HEK293 (cell line): ENCODE measurements at regions not wholly inside any gene's neighbourhood (a gene's known extent, or its start where the extent isn't known, plus 50 kb on each side); places are given as distances from the start of the nearest gene placed in this dataset.

ENCODE experiments used
- CTCF ChIA-PET: fragments of 350-600 bp; formaldehyde crosslinking; extraction: SDS; loops from one replicate; lab custom pipeline; 2021; ENCODE audit warnings: antibody characterized with exemption; lab: Yijun Ruan, JAX
- POLR2A ChIA-PET: fragments of 300-600 bp; formaldehyde crosslinking; extraction: SDS; loops from one replicate; lab custom pipeline; 2020; ENCODE audit warnings: antibody characterized with exemption, inconsistent platforms; lab: Yijun Ruan, JAX
- H3K27ac ChIP-seq: fragments of 200-500 bp; sonication (Bioruptor generic); 2 replicates; pipeline ENCODE4 v1.5.1; 2014; ENCODE audit warnings: low read depth, low read length, control low read depth, inconsistent platforms; ENCODE audit errors: extremely low read depth
- H3K36me3 ChIP-seq, 2 experiments: fragments of 200-500 bp in 1 of 2; sonication (Bioruptor generic) in 1 of 2; 1 replicate in 1 of 2; 2 replicates in 1 of 2; pipeline ENCODE4 v1.5.1; 2014 to 2017; ENCODE audit warnings: inconsistent platforms in 2 of 2, low read length in 2 of 2; ENCODE audit not compliant: control insufficient read depth in 2 of 2, insufficient read depth in 1 of 2
- H3K4me1 ChIP-seq: fragments of 200-500 bp; sonication (Bioruptor generic); 2 replicates; pipeline ENCODE4 v1.5.1; 2014; ENCODE audit warnings: mild to moderate bottlenecking, low read length, inconsistent platforms; ENCODE audit not compliant: control insufficient read depth, insufficient read depth
- H3K4me3 ChIP-seq: 2 replicates; pipeline ENCODE4 v1.5.1; 2011; ENCODE audit warnings: low read depth, mild to moderate bottlenecking, control low read depth, low read length, moderate library complexity
- H3K9me3 ChIP-seq: fragments of 200-500 bp; sonication (Bioruptor generic); 2 replicates; pipeline ENCODE4 v1.5.1; 2014; ENCODE audit warnings: low read depth, low read length, inconsistent platforms; ENCODE audit not compliant: control insufficient read depth, insufficient read depth
- EGR2 ChIP-seq: fragments of 450-650 bp; formaldehyde crosslinking; IDR thresholded peaks from 2 replicates; pipeline ENCODE4 v1.5.1; 2016; ENCODE audit warnings: low read depth, missing biosample characterization, missing genetic modification characterization
- KLF7 ChIP-seq: fragments of 450-650 bp; formaldehyde crosslinking; IDR thresholded peaks from 2 replicates; pipeline ENCODE4 v1.5.1; 2016; ENCODE audit warnings: missing biosample characterization, missing genetic modification characterization, borderline replicate concordance
- KLF8 ChIP-seq: fragments of 450-650 bp; formaldehyde crosslinking; IDR thresholded peaks from 2 replicates; pipeline ENCODE4 v1.5.1; 2016; ENCODE audit warnings: missing biosample characterization, missing genetic modification characterization
- MEIS1 ChIP-seq: sonication (generic); formaldehyde crosslinking; IDR thresholded peaks from 2 replicates; pipeline ENCODE4 v1.8.1; 2022; ENCODE audit warnings: missing genetic modification reagents, mild to moderate bottlenecking, borderline replicate concordance
- MYNN ChIP-seq: fragments of 450-650 bp; formaldehyde crosslinking; IDR thresholded peaks from 2 replicates; pipeline ENCODE4 v1.5.1; 2016; ENCODE audit warnings: missing biosample characterization, missing genetic modification characterization, borderline replicate concordance
- RBAK ChIP-seq: fragments of 450-650 bp; formaldehyde crosslinking; IDR thresholded peaks from 2 replicates; pipeline ENCODE4 v1.5.1; 2016; ENCODE audit warnings: missing biosample characterization, missing genetic modification characterization
- SP7 ChIP-seq: fragments of 450-650 bp; formaldehyde crosslinking; IDR thresholded peaks from 2 replicates; pipeline ENCODE4 v1.5.1; 2016; ENCODE audit warnings: missing biosample characterization, missing genetic modification characterization
- WT1 ChIP-seq: fragments of 450-650 bp; formaldehyde crosslinking; IDR thresholded peaks from 2 replicates; pipeline ENCODE4 v1.5.1; 2016; ENCODE audit warnings: missing biosample characterization, missing genetic modification characterization
- YY1 ChIP-seq: fragments of 450-650 bp; formaldehyde crosslinking; IDR thresholded peaks from 2 replicates; pipeline ENCODE4 v1.5.1; 2018; ENCODE audit warnings: missing biosample characterization, missing genetic modification characterization
- ZNF133 ChIP-seq: fragments of 450-650 bp; formaldehyde crosslinking; IDR thresholded peaks from 2 replicates; pipeline ENCODE4 v1.5.1; 2016; ENCODE audit warnings: missing biosample characterization, missing genetic modification characterization
- ZNF24 ChIP-seq: fragments of 450-650 bp; formaldehyde crosslinking; IDR thresholded peaks from 2 replicates; pipeline ENCODE4 v1.5.1; 2016; ENCODE audit warnings: missing biosample characterization, missing genetic modification characterization
- ZNF391 ChIP-seq: fragments of 450-650 bp; formaldehyde crosslinking; IDR thresholded peaks from 2 replicates; pipeline ENCODE4 v1.5.1; 2016; ENCODE audit warnings: low read depth, missing biosample characterization, missing genetic modification characterization, borderline replicate concordance
- ZNF529 ChIP-seq: fragments of 450-650 bp; formaldehyde crosslinking; IDR thresholded peaks from 2 replicates; pipeline ENCODE4 v1.5.1; 2017; ENCODE audit warnings: missing genetic modification characterization, missing biosample characterization; ENCODE audit not compliant: insufficient replicate concordance
- ZNF596 ChIP-seq: fragments of 450-650 bp; IDR thresholded peaks from 2 replicates; pipeline ENCODE4 v1.5.0; 2018; ENCODE audit warnings: missing biosample characterization, mild to moderate bottlenecking, missing genetic modification characterization, moderate library complexity
- ZNF600 ChIP-seq: fragments of 450-650 bp; formaldehyde crosslinking; IDR thresholded peaks from 2 replicates; pipeline ENCODE4 v1.5.1; 2016; ENCODE audit warnings: missing biosample characterization, missing genetic modification characterization
- ZNF670 ChIP-seq: fragments of 450-650 bp; formaldehyde crosslinking; IDR thresholded peaks from 2 replicates; pipeline ENCODE4 v1.5.1; 2016; ENCODE audit warnings: missing biosample characterization, missing genetic modification characterization, low read depth
- ZNF707 ChIP-seq: fragments of 450-650 bp; formaldehyde crosslinking; IDR thresholded peaks from 2 replicates; pipeline ENCODE4 v1.5.1; 2016; ENCODE audit warnings: missing biosample characterization, missing genetic modification characterization
- TF ChIP-seq, protein P1 (sequence below): fragments of 450-650 bp; formaldehyde crosslinking; IDR thresholded peaks from 2 replicates; pipeline ENCODE4 v1.5.1; 2016; ENCODE audit warnings: missing biosample characterization, missing genetic modification characterization
- TF ChIP-seq, protein P2 (sequence below): fragments of 450-650 bp; formaldehyde crosslinking; IDR thresholded peaks from 2 replicates; pipeline ENCODE4 v1.5.1; 2016; ENCODE audit warnings: missing biosample characterization, missing genetic modification characterization
- TF ChIP-seq, protein P3 (sequence below): fragments of 450-650 bp; formaldehyde crosslinking; IDR thresholded peaks from 2 replicates; pipeline ENCODE4 v1.5.1; 2016; ENCODE audit warnings: missing biosample characterization, missing genetic modification characterization
- TF ChIP-seq, protein P4 (sequence below): fragments of 450-650 bp; formaldehyde crosslinking; IDR thresholded peaks from 2 replicates; pipeline ENCODE4 v1.5.1; 2017; ENCODE audit warnings: missing biosample characterization, missing genetic modification characterization

DNA sequence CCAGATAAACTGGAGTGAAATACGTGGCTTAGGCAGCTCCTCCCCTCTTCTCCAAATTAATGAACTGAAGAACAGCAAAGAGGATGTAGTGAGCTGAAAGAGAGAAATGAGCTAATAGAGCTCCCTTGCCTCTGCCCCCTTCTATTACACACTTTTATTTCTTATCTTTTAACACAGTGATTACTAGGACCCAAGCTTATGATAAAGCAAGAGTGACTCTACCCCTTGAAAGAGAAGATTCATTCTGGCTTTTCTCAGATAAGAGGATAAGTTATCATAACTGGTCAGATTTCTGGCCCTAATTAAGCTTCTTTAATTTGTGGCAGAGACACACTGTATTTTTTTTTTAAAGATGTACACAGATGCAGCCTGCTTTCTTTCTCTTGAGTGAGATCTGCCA, 102.2 kb downstream of the MSTN start:
- H3K36me3 ChIP-seq, result no peaks in the 10 kb centered on the region; a peak in 1 of 3 replicates
- no peaks in the 10 kb centered on the region for H3K4me1 ChIP-seq
- ChIA-PET CTCF (interaction anchor here (0.8 kb wide), 1 partner anchor 74 kb away, joined by 4 read pairs; no protein-coding TSS in a partner anchor), POLR2A (no interaction called here)
- no peak overlapping the region for H3K4me3 ChIP-seq
- no peaks in the 10 kb centered on the region for H3K9me3 ChIP-seq
- H3K27ac ChIP-seq, result no peak overlapping the region
- TF ChIP-seq, protein P1, sequence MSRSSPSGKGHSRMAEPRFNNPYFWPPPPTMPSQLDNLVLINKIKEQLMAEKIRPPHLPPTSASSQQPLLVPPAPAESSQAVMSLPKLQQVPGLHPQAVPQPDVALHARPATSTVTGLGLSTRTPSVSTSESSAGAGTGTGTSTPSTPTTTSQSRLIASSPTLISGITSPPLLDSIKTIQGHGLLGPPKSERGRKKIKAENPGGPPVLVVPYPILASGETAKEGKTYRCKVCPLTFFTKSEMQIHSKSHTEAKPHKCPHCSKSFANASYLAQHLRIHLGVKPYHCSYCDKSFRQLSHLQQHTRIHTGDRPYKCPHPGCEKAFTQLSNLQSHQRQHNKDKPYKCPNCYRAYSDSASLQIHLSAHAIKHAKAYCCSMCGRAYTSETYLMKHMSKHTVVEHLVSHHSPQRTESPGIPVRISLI, result no peak
- TF ChIP-seq ZNF529 (no peak), EGR2 (tag by site-specific recombination) (no peak), YY1 (tag by site-specific recombination) (no peak), SP7 (tag by site-specific recombination) (no peak), KLF7 (tag by site-specific recombination) (no peak)

DNA sequence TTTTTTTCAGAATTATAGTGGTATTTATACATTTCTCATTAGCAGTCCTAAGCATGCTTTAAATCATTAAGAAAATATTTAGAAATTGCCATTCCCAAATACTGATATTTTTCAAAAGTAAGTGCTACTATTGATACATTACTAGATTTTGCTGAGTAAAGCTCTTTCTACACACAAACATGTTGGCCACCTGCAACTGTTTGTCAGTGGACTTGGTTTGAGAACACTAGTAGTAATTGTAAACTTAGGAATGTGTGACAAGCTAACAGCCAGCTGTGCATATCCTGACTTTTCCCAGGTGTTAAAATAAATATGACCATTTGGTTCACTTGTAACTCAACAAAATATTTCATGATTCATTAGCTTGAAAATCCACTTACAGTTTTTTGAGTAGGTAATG, 103.1 kb downstream of the MSTN start:
- H3K4me3 ChIP-seq, result no peak overlapping the region
- no peak overlapping the region for H3K27ac ChIP-seq
- no peaks in the 10 kb centered on the region for H3K9me3 ChIP-seq
- H3K36me3 ChIP-seq, result no peaks in the 10 kb centered on the region; a peak in 1 of 3 replicates
- TF ChIP-seq MEIS1 (CRISPR knock-in tag) (no peak), ZNF133 (tag by site-specific recombination) (no peak), KLF8 (tag by site-specific recombination) (no peak), ZNF707 (no peak), ZNF391 (tag by site-specific recombination) (no peak), WT1 (tag by site-specific recombination) (no peak), ZNF670 (no peak), ZNF596 (tag by site-specific recombination) (no peak), ZNF600 (tag by site-specific recombination) (no peak), ZNF24 (no peak), MYNN (tag by site-specific recombination) (no peak), RBAK (tag by site-specific recombination) (no peak)
- TF ChIP-seq, protein P2, sequence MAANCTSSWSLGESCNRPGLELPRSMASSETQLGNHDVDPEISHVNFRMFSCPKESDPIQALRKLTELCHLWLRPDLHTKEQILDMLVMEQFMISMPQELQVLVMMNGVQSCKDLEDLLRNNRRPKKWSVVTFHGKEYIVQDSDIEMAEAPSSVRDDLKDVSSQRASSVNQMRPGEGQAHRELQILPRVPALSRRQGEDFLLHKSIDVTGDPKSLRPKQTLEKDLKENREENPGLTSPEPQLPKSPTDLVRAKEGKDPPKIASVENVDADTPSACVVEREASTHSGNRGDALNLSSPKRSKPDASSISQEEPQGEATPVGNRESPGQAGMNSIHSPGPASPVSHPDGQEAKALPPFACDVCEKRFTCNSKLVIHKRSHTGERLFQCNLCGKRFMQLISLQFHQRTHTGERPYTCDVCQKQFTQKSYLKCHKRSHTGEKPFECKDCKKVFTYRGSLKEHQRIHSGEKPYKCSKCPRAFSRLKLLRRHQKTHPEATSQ (tag by site-specific recombination), result no peak
- TF ChIP-seq, protein P3, sequence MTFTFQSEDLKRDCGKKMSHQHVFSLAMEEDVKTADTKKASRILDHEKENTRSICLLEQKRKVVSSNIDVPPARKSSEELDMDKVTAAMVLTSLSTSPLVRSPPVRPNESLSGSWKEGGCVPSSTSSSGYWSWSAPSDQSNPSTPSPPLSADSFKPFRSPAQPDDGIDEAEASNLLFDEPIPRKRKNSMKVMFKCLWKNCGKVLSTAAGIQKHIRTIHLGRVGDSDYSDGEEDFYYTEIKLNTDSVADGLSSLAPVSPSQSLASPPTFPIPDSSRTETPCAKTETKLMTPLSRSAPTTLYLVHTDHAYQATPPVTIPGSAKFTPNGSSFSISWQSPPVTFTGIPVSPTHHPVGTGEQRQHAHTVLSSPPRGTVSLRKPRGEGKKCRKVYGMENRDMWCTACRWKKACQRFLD, result no peak
- TF ChIP-seq, protein P4, sequence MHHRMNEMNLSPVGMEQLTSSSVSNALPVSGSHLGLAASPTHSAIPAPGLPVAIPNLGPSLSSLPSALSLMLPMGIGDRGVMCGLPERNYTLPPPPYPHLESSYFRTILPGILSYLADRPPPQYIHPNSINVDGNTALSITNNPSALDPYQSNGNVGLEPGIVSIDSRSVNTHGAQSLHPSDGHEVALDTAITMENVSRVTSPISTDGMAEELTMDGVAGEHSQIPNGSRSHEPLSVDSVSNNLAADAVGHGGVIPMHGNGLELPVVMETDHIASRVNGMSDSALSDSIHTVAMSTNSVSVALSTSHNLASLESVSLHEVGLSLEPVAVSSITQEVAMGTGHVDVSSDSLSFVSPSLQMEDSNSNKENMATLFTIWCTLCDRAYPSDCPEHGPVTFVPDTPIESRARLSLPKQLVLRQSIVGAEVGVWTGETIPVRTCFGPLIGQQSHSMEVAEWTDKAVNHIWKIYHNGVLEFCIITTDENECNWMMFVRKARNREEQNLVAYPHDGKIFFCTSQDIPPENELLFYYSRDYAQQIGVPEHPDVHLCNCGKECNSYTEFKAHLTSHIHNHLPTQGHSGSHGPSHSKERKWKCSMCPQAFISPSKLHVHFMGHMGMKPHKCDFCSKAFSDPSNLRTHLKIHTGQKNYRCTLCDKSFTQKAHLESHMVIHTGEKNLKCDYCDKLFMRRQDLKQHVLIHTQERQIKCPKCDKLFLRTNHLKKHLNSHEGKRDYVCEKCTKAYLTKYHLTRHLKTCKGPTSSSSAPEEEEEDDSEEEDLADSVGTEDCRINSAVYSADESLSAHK (tag by site-specific recombination), result no peak
- POLR2A ChIA-PET, result no interaction called here
- CTCF ChIA-PET, result no interaction called here
- H3K4me1 ChIP-seq, result no peaks in the 10 kb centered on the region
